GM12878 (cell line): ENCODE measurements at regions not wholly inside any gene's neighbourhood (a gene's known extent, or its start where the extent isn't known, plus 50 kb on each side); places are given as distances from the start of the nearest gene placed in this dataset.
A peak's percentile ranks its signal among the peaks of the same experiment; 100 is the strongest.

Experiments
- CEBPB ChIP-seq, 2 experiments: fragments of 150-350 bp in 1 of 2; IDR thresholded peaks; 2 replicates each; pipeline ENCODE4 v1.6.1; 2012 to 2014; ENCODE audit warnings: low read depth in 2 of 2, low read length in 2 of 2, borderline replicate concordance in 1 of 2, inconsistent platforms in 1 of 2
- EP300 ChIP-seq, 2 experiments: fragments of 150-350 bp in 1 of 2; IDR thresholded peaks; 2 replicates each; pipeline ENCODE4 v1.6.1; 2011 to 2012; ENCODE audit warnings: low read depth in 2 of 2, low read length in 2 of 2, borderline replicate concordance in 1 of 2, improper control_type of control experiment in 1 of 2, inconsistent platforms in 1 of 2; ENCODE audit not compliant: control insufficient read depth in 1 of 2
- ETV6 ChIP-seq, 2 experiments: fragments of 450-650 bp in 1 of 2; IDR thresholded peaks in 1 of 2; conservative IDR thresholded peaks in 1 of 2; 2 replicates each; pipeline ENCODE4 v1.6.1; 2014; ENCODE audit warnings: antibody characterized with exemption in 1 of 2, borderline replicate concordance in 1 of 2, low read depth in 1 of 2, mild to moderate bottlenecking in 1 of 2, moderate library complexity in 1 of 2
- HDGF ChIP-seq: fragments of 450-650 bp; IDR thresholded peaks from 2 replicates; pipeline ENCODE4 v1.6.1; 2016; ENCODE audit warnings: antibody characterized with exemption
- IKZF1 ChIP-seq: fragments of 450-650 bp; conservative IDR thresholded peaks from 2 replicates; pipeline ENCODE4 v1.6.1; 2017; ENCODE audit warnings: antibody characterized with exemption, mild to moderate bottlenecking
- MTA2 ChIP-seq: fragments of 450-650 bp; IDR thresholded peaks from 2 replicates; pipeline ENCODE4 v1.6.1; 2016; ENCODE audit warnings: low read depth, mild to moderate bottlenecking, moderate library complexity
- PRDM15 ChIP-seq: fragments of 450-650 bp; formaldehyde crosslinking; IDR thresholded peaks from 2 replicates; pipeline ENCODE4 v1.4.0; 2020; ENCODE audit warnings: mild to moderate bottlenecking, moderate library complexity
- RAD21 ChIP-seq: IDR thresholded peaks from 2 replicates; pipeline ENCODE4 v1.6.1; 2011; ENCODE audit warnings: mild to moderate bottlenecking, low read depth, low read length, moderate library complexity; ENCODE audit not compliant: insufficient read depth
- RELB ChIP-seq: fragments of 450-650 bp; IDR thresholded peaks from 2 replicates; pipeline ENCODE4 v1.6.1; 2017; ENCODE audit warnings: low read depth, mild to moderate bottlenecking, moderate library complexity
- REST ChIP-seq: IDR thresholded peaks from 2 replicates; pipeline ENCODE4 v1.6.1; 2012; ENCODE audit warnings: mild to moderate bottlenecking, low read depth, low read length
- SKIL ChIP-seq: fragments of 450-650 bp; IDR thresholded peaks from 2 replicates; pipeline ENCODE4 v1.6.1; 2017; ENCODE audit warnings: mild to moderate bottlenecking, low read depth, inconsistent platforms; ENCODE audit not compliant: poor library complexity, severe bottlenecking
- YY1 ChIP-seq: IDR thresholded peaks from 2 replicates; pipeline ENCODE4 v1.6.1; 2011; ENCODE audit warnings: low read depth, mild to moderate bottlenecking, low read length
- ZBED1 ChIP-seq: IDR thresholded peaks from 2 replicates; pipeline ENCODE4 v1.6.1; 2016; ENCODE audit warnings: borderline replicate concordance
- ZBTB33 ChIP-seq: fragments of 450-650 bp; IDR thresholded peaks from 2 replicates; pipeline ENCODE4 v1.6.1; 2017; ENCODE audit warnings: mild to moderate bottlenecking
- ZNF274 ChIP-seq: IDR thresholded peaks from one replicate; pipeline ENCODE4 v1.8.0; 2011; ENCODE audit not compliant: insufficient read length, insufficient read depth

- TF ChIP-seq PRDM15 (no peak), ZBTB33 (no peak), CEBPB (IDR thresholded peaks at IDR 0.05; ENCODE audit: borderline replicate concordance in 1 of 2, low read depth in 2 of 2, low read length in 2 of 2) (no peak), YY1 (no peak), ZNF274 (no peak), IKZF1 (peak; percentile 68), SKIL (no peak), ETV6 (conservative IDR thresholded peaks at IDR 0.05 in 1 of 2, IDR thresholded peaks at IDR 0.05 in 1 of 2; ENCODE audit: borderline replicate concordance in 1 of 2, low read depth in 1 of 2) (no peak), EP300 (IDR thresholded peaks at IDR 0.05; ENCODE audit: borderline replicate concordance in 1 of 2, control insufficient read depth in 1 of 2, low read depth in 2 of 2, low read length in 2 of 2) (no peak), REST (no peak), RELB (peak; percentile 76), MTA2 (peak; percentile 83), RAD21 (no peak), HDGF (no peak), ZBED1 (no peak)
Measured at GRCh38 chr10:105843786-105844185, 1202.7 kb downstream of the SORCS3 start (continued).
